ENCODE measurements at regions not wholly inside any gene's neighbourhood (a gene's known extent, or its start where the extent isn't known, plus 50 kb on each side); places are given as distances from the start of the nearest gene placed in this dataset.
"Not testable (repeated sequence)": the region's sequence is repeated elsewhere in the genome, so short reads cannot be mapped to it uniquely, and the experiment has no call there.

GRCh38 chr9:85142968-85143367, 473.4 kb downstream of the NTRK2 start:
- DNase-seq: no peak

GRCh38 chr9:85142496-85142911, 473.0 kb downstream of the NTRK2 start:
- DNase-seq: no peak

- DNase-seq: no peak
Observed at GRCh38 chr9:85137696-85138095, 468.2 kb downstream of the NTRK2 start.

DNA sequence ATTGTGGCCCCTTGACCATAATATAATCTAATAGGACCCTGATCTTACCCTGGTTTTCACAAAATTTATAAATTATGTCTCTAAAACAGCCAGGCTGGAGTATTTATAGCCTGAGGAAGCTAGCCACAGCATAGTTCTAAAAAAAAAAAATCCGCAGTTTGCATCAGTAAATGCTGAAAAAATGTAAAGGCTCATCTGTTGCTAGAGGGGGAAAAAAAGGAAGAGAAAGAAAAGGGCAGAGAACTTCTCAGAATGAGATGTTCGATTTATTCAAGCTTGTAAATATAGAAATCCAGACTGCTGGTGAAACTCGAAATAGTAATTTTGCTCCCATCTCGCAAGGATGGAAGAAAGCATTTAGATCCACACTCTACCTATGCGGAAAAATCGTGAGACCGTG, 467.5 kb downstream of the NTRK2 start:
- DNase-seq: no peak

DNA sequence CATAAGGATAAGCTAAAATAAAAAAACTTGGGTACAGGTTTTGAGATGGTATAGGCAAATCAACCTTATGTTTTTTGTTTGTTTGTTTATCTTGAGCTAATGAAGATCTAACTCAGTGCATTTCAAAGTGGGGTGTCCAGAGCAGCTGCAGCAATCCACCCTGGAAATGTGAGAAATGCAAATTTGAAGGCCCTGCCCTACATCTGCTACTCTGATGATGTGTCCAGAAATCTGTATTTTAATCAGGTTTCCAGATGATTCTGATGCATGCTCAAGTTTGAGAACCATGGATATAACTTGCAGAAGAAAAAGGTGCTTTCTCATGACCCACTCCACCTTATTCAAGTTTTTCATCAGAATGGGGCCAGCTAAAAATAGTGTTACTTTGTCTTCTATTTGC, 467.0 kb downstream of the NTRK2 start:
- DNase-seq: no peak

GRCh38 chr9:85130764-85131163, 461.2 kb downstream of the NTRK2 start:
- no peak for DNase-seq

GRCh38 chr9:85130260-85130659, 460.7 kb downstream of the NTRK2 start:
- no peak for DNase-seq

- no peak for DNase-seq
Observed at GRCh38 chr9:85129514-85129913, 460.0 kb downstream of the NTRK2 start.

- DNase-seq: peak; percentile 20
Observed at GRCh38 chr9:85118990-85119755, 449.6 kb downstream of the NTRK2 start.

DNA sequence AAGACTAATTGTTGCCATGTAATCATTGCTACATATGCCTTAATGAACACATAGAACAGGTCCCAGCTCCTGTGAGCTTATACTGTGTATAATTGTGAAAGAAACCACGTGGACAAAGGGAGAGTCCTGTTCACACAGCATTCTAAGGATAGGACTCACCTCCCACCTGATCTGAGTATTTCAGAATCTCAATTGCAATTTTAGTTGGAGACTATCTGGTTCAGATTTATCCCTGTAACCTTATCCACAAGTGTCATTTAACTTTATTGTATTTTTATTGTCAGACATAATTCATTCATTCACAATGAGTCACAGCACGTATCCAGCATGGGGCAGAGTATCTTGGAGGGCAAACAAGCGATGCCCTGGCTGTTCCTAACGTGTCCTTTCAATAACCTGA, 448.3 kb downstream of the NTRK2 start:
- no peak for DNase-seq

GRCh38 chr9:85115473-85115872, 445.9 kb downstream of the NTRK2 start:
- DNase-seq: peak; percentile 28

GRCh38 chr9:85114799-85115198, 445.3 kb downstream of the NTRK2 start:
- peak; percentile 31 for DNase-seq

GRCh38 chr9:85112933-85113418, 443.4 kb downstream of the NTRK2 start:
- DNase-seq: no peak

GRCh38 chr9:85112391-85112790, 442.9 kb downstream of the NTRK2 start:
- no peak for DNase-seq

- no peak for DNase-seq
Observed at GRCh38 chr9:85108746-85109145, 439.2 kb downstream of the NTRK2 start.

- no peak for DNase-seq
Observed at GRCh38 chr9:85108229-85108628, 438.7 kb downstream of the NTRK2 start.

DNA sequence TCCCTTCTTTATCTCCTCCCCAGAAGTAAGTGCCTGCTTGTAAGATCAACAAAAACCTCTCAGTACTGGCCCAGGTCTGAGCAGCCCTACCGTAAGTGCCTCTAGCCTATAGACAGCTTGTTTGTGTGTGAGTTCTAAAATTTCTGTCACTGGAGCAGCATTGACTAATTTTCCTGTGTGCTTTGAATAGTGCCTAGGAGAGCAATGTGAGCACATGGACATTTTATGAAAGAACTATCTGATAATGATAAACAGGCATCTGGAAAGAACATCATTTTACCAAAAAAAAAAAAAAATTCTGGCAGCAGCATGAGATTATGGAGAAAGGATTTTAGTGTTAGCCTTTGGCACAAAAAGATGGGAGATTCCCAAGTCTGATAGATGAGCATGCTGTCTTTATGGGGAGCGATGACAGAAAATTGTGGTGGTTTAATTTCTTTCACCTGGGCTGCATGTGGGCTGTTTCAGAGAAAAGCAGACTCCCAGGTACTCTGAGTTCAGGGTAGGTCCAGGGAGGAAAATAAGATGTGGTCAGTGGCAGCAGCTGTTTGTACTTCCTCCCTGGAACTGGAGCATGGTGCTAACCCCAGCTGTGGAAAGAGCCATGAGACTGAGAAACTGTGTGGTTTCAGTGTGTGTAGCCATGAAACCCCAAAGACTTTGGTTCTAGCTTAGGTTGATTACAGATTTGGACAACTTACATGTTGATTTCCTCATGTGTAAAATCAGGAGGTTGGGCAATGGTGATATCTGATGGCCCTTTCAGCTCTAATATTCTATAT, 419.9 kb downstream of the NTRK2 start:
- no peak for DNase-seq

DNA sequence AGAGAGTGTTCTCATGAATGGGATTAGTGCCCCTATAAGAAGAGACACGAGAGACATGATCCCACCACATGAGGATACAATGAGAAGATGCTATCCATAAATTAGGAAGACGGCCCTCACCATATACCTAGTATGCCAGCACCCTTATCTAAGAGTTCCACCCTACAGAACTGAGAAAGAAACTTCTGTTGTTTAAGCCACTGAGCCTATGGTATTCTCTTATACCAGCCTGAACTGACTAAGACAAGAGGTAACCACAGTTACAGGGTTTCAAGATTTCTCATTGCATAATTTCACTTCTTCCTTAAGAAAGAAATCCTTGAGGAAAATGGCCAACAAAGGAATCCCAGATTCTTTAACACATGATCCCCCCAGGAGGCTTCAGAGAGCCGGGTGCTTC, 412.4 kb downstream of the NTRK2 start:
- DNase-seq: no peak

DNA sequence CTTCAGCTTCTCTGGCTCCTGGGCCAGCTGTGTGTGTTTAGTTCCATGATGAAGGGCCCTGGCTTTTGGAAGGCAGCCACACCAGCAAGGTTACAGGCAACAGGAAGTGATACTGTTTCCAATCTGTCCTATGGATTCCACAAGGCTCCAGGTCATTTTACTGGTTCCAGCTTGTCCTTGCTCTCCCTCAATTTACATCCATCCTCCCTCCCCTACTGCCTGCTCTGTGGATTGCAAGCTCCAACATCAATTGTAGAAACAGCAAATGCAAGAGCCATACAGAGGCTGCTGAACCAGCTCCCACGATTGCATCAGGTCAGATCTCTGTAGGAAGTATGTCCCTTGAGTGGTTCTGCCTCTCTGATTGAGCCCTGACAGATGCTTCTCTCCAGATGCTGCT, 409.8 kb downstream of the NTRK2 start:
- DNase-seq: no peak

- DNase-seq: no peak
Observed at GRCh38 chr9:85077944-85078343, 408.4 kb downstream of the NTRK2 start.

DNA sequence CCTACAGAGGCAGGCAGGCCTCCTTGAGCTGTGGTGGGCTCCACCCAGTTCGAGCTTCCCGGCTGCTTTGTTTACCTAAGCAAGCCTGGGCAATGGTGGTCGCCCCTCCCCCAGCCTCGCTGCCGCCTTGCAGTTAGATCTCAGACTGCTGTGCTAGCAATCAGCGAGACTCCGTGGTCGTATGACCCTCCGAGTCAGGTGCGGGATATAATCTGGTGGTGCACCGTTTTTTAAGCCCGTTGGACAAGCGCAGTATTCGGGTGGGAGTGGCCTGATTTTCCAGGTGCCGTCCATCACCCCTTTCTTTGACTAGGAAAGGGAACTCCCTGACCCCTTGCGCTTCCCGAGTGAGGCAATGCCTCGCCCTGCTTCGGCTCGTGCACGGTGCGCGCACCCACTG, 407.6 kb downstream of the NTRK2 start:
- DNase-seq: not testable (repeated sequence)

Measured in fibroblast of skin of abdomen (primary cell).